Smooth muscle cell of the brain vasculature (primary cell): ENCODE measurements at regions not wholly inside any gene's neighbourhood (a gene's known extent, or its start where the extent isn't known, plus 50 kb on each side); places are given as distances from the start of the nearest gene placed in this dataset.
"Not testable (repeated sequence)": the region's sequence is repeated elsewhere in the genome, so short reads cannot be mapped to it uniquely, and the experiment has no call there.

ENCODE experiments used
- DNase-seq: peaks from one replicate; pipeline ENCODE4 v3.0.0-alpha.2; 2012; ENCODE audit warnings: low read depth, low spot score

DNA sequence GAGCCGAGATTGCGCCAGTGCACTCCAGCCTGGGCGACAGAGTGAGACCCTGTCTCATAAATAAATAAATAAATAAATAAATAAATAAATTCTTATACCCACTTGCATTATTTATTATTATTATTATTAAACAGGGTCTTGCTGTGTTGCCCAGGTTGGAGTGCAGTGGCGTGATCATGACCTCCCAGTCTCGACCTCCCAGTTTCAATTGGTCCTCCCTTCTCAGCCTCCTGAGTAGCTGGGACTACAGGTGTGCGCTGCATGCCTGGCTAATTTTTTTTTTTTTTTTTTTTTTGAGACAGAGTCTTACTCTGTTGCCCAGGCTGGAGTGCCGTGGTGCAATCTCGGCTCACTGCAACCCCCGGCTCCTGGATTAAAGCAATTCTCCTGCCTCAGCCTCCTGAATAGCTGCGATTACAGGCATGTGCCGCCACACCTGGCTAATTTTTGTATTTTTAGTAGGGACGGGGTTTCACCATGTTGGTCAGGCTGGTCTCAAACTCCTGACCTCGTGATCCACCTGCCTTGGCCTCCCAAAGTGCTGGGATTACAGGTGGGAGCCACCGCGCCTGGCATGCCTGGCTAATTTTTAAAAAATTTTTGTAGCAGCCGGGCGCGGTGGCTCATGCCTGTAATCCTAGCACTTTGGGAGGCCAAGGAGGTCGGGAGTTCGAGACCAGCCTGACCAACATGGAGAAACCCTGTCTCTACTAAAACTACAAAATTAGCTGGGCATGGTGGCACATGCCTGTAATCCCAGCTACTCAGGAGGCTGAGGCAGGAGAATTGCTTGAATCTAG lies 150.2 kb downstream of the SEC14L1 start:
- DNase-seq: not testable (repeated sequence)

DNA sequence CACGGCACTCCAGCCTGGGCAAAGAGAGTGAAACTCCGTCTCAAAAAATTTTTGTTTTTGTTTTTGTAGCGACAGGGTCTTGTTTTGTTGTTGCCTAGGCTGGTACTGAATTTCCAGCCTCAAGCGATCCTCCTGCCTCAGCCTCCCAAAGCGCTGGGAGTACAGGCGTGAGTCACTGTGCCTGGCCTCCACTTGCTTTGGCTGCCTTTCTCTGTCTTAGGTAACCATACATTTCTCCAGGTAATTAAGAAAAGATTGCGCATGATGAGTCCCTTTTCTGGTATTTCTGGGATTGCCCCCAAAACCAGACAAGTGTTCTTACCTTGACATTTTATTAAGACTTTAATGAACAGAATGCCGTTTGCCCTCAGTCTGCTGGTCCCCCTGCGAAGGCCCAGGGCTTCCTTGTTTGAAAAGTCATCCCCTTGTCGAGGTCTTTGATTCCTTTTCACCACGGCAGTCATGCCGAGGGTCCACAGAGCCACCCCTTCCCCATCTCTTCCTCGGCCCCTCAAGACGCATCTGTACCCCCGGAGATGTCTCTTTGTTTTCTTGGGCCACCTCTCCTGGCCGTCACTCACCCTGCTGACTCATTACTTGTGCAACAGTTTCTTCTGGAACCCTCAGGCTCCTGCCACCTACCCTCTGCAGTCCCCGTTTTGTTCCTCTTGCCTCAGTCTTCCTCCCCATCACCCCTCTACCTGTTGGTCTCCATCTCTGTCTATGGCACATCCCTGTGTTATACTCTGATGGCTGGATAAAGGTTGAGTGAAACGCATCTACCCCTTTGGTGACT lies 151.0 kb downstream of the SEC14L1 start:
- DNase-seq: no peak

DNA sequence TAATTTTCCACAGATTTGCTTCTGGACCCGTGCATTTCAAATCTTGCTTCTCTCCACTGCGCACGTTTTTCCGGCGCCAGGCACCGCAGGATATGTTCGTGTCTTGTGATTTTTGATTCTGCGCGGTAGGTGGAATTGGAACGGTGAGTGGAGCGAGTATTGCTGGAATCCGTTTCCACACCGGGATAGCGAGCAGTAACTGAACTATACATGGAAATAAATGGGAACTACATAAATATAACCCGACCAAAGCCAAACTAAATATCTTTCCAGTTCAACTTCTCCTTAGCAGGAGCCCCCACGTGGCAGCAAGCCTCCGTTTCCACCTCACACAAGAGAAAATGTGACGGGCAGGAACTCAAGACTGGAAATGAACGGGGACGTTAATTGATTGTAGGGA lies 154.0 kb downstream of the SEC14L1 start:
- no peak for DNase-seq

DNA sequence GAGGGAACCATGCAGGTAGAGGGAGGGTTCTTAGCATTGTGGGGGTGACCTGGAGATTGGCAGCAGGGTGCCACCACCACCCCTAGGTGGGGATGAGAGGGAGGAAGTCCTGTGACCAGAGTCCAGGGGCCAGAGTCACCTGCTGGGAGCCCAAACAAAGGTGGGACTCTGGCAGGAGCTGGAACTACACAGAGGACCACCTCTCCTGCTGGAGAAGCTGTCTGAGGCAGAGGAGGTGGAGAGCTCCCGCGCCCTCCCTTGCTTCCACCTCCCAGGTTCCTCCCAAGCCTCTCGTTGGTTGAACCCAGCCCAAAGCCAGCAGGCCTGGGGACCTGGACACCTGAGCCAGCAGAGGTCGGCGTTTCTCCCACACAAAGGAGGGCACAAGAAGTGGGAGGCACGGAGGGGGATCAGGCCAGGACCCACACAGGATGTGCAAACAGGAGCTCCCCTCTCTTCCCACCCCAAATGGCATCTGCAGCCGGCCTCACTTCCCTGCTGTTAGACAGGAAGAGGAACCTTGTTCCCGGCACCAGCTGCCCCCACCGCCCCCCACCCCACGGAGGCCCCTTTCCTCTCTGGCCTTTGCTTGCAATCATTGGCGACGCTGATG lies 154.6 kb downstream of the SEC14L1 start:
- no peak for DNase-seq

GRCh38 chr17:77296769-77297409 lies 156.1 kb downstream of the SEC14L1 start:
- no peak for DNase-seq

- DNase-seq: no peak
Measured at GRCh38 chr17:77297693-77298666, 157.2 kb downstream of the SEC14L1 start.

DNA sequence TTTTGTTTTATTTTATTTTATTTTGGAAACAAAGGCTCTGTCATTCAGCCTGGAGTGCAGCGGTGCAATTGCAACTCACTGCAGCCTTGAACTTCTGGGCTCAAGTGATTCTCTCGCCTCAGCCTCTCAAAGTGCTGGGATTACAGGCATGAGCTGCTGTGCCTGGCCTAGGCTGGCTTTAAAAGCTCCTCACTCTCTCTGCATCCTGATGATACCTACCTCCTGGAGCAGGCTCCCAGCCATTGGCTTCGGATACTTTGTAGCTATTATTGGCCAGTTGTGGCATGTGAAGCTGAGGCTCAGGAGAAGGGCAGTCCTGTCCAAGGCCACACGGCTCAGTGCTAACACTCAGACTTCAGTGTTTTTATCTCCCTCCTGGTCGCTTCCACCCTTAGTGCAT lies 158.0 kb downstream of the SEC14L1 start:
- no peak for DNase-seq

DNA sequence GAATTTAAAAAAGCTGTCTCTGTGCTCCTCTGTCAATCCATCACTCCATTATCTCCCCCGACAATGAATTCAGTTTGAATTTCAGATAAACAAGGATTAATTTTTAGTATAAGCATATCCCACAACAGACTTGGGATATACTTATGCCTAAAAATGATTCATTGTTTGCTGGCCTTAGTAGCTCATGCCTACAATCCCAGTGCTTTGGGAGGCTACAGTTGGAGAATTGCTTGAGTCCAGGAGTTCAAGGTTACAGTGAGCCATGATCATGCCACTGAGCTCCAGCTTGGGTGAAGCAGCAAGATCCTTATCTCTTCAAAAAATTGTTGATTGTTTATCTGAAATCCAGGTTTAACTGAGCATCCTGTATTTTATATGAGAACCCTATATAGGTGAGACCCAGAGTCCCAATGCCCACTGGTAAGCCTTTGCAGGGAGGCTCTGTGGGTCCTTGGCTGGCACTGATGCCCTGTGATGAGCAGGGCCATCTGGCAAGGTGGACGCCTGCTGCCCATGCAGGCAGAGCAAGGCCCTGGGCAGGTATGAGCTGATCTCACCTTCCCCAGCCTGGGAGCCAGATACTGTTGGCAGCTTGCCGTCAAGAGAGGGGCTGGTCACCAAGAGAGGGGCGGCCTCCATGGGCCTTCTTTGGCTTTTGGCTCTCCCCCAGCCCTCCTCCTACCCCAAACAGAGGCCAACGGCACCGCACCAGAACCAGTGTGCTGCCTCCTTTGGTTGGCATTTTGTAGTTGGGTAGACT lies 158.7 kb downstream of the SEC14L1 start:
- no peak for DNase-seq

DNA sequence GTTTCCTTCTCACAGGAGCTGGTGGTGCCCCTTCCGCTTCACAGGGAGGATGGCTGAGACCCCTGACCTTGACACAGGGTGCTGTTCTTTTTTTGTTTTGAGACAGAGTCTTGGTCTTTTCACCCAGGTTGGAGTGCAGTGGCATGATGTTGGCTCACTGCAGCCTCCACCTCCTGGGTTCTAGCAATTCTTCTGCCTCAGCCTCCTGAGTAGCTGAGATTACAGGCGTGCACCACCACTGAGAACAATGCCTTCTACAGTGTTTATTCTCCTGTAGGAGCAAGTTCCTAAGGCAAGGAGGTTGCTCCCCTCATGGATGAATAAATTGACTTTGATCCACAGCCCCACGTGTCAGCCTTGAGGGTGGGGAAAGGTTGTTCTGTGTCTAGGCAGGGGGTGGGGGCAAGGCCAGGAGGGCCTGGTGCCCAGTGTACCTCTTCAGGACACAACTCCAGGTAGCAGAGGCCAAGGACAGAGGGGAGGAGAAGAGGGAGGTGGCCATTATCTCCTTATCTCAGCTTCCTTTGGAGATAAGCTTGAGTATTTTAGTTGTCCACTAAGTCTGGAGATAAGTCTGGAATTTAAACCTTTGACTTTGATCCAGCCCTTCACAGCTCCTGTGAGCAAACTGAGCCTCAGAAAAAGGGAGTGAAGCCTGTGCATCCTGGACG lies 159.4 kb downstream of the SEC14L1 start:
- no peak for DNase-seq

DNA sequence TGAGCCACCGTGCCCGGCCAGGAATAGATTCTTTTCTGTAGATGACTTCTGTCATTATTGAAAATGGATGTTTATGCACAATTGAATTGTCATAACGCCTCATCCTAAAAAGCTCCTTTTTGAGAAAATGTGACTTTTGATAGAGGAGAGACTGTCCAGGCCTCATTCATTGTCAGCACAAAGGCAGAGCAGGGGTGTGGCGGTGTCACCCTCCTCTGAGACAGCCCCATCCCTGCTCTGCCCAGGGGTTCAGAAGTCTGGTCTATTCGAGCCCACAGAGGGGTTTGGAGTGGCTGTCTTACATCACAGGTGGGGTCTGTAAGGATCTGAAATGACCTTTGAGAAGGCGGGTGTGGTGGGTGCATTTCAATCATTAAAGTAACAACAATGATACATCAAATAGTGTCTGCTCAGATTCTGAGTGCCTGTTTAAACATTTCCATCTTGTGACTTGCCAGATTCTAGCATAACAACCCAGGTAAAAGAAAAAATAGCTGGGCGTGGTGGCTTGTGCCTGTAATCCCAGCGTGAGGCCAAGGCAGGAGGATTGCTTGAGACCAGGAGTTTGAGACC lies 161.0 kb downstream of the SEC14L1 start:
- DNase-seq: no peak

DNA sequence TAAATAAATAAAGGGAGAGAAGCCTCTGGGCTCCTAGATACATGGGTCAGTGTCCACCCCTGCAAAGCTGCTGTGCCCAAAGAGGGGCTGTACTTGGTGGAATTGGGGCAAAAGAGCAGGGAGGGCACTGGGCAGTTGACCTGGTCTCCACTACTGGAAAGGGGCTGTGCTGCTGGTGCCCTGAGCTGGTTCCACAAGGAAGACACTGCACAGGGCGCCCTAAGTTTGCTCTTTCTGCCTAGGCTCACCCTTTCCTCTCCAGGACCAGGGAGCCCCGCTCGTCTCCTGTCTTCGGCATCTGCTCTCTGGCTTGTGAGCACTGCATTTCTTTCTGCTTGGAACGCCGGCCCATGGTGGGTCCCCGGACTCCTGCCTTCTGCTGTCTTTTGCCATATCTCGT lies 161.9 kb downstream of the SEC14L1 start:
- no peak for DNase-seq

- no peak for DNase-seq
Measured at GRCh38 chr17:77303620-77304019, 162.9 kb downstream of the SEC14L1 start.

- DNase-seq: no peak
Measured at GRCh38 chr17:77304051-77304745, 163.4 kb downstream of the SEC14L1 start.

DNA sequence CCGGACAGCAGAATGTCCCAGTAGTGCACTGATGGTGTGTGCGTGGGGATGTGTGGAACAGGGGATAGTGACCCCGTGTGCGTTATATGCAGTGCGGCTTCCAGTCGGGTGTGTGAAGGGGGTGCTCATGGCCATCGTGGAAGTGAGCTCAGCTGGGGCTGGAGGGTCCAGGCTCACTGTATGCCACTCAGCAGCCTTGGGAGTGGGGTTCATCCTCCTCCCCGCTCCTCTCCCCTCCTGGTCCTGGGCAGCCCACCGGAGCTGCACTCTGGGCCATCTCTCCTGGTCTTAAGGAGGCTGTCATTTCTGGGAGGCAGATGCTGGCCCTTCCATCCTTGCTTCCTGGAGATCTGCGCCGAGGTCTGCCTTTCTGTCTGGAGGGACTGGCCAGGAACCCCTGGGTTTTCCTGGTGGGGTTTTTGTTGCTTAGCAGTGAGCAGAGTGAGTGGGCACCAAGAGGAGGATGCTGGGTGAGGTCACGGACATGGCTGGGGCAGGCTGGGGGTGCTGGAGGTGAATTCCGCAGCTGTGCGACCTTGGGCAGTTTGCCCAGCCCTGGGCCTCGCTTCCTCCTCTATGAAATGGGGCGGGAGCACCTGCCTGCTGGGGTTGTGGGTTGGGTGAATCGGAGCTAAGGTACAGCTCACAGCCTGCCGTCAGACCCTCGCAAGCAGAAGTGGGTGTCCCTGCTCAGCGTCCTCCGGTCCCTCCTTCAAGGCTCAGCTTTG lies 164.1 kb downstream of the SEC14L1 start:
- DNase-seq: no peak

- no peak for DNase-seq
Measured at GRCh38 chr17:77306048-77306789, 165.4 kb downstream of the SEC14L1 start.

- DNase-seq: no peak
Measured at GRCh38 chr17:77306790-77307478, 166.2 kb downstream of the SEC14L1 start.
